NCI-H226 (cell line): ENCODE measurements at regions not wholly inside any gene's neighbourhood (a gene's known extent, or its start where the extent isn't known, plus 50 kb on each side); places are given as distances from the start of the nearest gene placed in this dataset.

Source experiments
- DNase-seq: peaks from one replicate; pipeline ENCODE4 v3.0.0-alpha.2; 2015

GRCh38 chr14:38073641-38074040 lies 134.1 kb upstream of the SSTR1 start:
- DNase-seq = no peak

GRCh38 chr14:38074081-38074480 lies 133.6 kb upstream of the SSTR1 start:
- no peak for DNase-seq

GRCh38 chr14:38074754-38075153 lies 132.9 kb upstream of the SSTR1 start:
- no peak for DNase-seq

GRCh38 chr14:38078393-38078792 lies 129.3 kb upstream of the SSTR1 start:
- DNase-seq = no peak

- DNase-seq = no peak
Observed at GRCh38 chr14:38079268-38079667, 128.4 kb upstream of the SSTR1 start.

- DNase-seq = no peak
Observed at GRCh38 chr14:38079886-38080285, 127.8 kb upstream of the SSTR1 start.

- no peak for DNase-seq
Observed at GRCh38 chr14:38080696-38081095, 127.0 kb upstream of the SSTR1 start.

- DNase-seq = no peak
Observed at GRCh38 chr14:38083039-38083438, 124.7 kb upstream of the SSTR1 start.

GRCh38 chr14:38089123-38089522 lies 118.6 kb upstream of the SSTR1 start:
- DNase-seq = no peak

- no peak for DNase-seq
Observed at GRCh38 chr14:38090506-38090905, 117.2 kb upstream of the SSTR1 start.

GRCh38 chr14:38098074-38098836 lies 109.4 kb upstream of the SSTR1 start:
- DNase-seq = peak; percentile 88

GRCh38 chr14:38101679-38102078 lies 106.0 kb upstream of the SSTR1 start:
- no peak for DNase-seq

- DNase-seq = no peak
Observed at GRCh38 chr14:38103542-38104225, 104.0 kb upstream of the SSTR1 start.

GRCh38 chr14:38105106-38105702 lies 102.5 kb upstream of the SSTR1 start:
- DNase-seq = no peak

GRCh38 chr14:38107216-38107631 lies 100.5 kb upstream of the SSTR1 start:
- DNase-seq = no peak

GRCh38 chr14:38108681-38109080 lies 99.0 kb upstream of the SSTR1 start:
- DNase-seq = peak; percentile 41

- no peak for DNase-seq
Observed at GRCh38 chr14:38110258-38110657, 97.4 kb upstream of the SSTR1 start.

- DNase-seq = no peak
Observed at GRCh38 chr14:38111046-38111445, 96.7 kb upstream of the SSTR1 start.

GRCh38 chr14:38113546-38113945 lies 94.2 kb upstream of the SSTR1 start:
- no peak for DNase-seq

GRCh38 chr14:38116895-38117294 lies 90.8 kb upstream of the SSTR1 start:
- DNase-seq = peak; percentile 48

GRCh38 chr14:38120109-38120508 lies 87.6 kb upstream of the SSTR1 start:
- DNase-seq = no peak

GRCh38 chr14:38121320-38122020 lies 86.2 kb upstream of the SSTR1 start:
- no peak for DNase-seq

GRCh38 chr14:38122241-38122640 lies 85.5 kb upstream of the SSTR1 start:
- no peak for DNase-seq

- peak; percentile 44 for DNase-seq
Observed at GRCh38 chr14:38124506-38124905, 83.2 kb upstream of the SSTR1 start.
